ENCODE measurements at regions not wholly inside any gene's neighbourhood (a gene's known extent, or its start where the extent isn't known, plus 50 kb on each side); places are given as distances from the start of the nearest gene placed in this dataset.

DNA sequence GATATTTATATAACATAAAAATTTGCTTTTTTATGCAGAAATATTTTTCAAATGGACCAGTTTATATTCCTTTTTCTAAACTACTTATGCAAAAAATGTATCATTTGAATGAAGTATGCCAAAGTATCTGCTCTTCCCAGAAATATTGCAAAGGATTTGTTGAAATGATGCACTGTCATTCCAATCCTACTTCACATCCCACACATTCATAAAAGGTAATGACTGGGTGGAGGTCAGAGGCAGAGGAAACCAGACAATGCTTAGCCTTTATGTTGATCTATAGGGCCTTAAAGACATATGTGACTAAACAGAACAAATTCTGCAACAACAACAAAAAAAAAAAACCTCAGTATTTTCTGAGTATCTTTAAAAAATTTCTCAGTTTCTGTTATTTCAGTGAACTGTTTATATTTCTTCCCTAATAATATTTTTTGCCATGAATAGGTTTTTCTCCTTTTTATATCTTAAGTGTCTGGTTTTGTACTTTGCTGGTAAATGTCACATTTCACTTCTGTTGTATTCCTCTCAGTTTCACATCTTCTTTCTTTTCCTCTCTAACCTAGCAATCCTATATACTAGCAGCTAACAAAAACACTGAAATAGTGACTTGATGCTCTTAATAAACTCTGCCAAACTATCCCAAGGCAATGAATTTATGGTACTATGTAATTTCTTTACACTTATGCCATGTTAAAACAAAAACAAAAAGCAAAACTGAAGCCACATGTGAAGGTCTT, 374.1 kb downstream of the BCKDHB start:
- CTCF ChIA-PET = no interaction called here

DNA sequence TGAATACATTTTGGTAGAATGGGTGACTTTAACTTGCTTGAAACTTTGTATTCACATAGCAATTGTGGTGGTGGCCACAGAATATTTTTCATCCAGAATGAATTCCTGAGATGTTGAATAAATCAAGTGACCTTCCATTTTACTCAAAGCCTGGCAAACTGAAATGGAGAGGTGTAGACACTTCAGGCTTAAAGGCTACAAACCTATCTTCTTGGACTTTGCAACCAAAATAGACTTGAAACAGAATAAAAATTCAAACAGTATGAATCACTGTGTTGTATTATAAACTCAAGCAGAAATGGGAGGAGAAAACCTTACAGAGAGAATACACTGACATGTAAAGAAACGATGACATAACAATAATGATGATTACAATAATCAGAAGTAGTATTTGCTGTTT, 371.6 kb downstream of the BCKDHB start:
- H3K4me3 ChIP-seq (ENCODE audit: low read depth, low read length, poor library complexity, severe bottlenecking) = no peak overlapping the region
- no peak for DNase-seq (ENCODE audit: low spot score)
- ChIA-PET POLR2A (ENCODE audit: low non-redundant PET) (interaction anchor here (0.7 kb wide), 1 partner anchor 8 kb away, joined by 3 read pairs; no protein-coding TSS in a partner anchor), CTCF (no interaction called here)
- H3K4me1 ChIP-seq (ENCODE audit: insufficient read depth, low read length, poor library complexity, severe bottlenecking) = no peaks in the 10 kb centered on the region
- no TSS peak for BruUV-seq (replicated peaks)
- no peaks in the 10 kb centered on the region for H3K36me3 ChIP-seq (ENCODE audit: insufficient read depth, low read length, poor library complexity, severe bottlenecking)
- no peak for TF ChIP-seq EZH2 (IDR thresholded peaks at IDR 0.05; ENCODE audit: borderline replicate concordance, low read depth, low read length, poor library complexity, severe bottlenecking)
- TF ChIP-seq, protein P1, sequence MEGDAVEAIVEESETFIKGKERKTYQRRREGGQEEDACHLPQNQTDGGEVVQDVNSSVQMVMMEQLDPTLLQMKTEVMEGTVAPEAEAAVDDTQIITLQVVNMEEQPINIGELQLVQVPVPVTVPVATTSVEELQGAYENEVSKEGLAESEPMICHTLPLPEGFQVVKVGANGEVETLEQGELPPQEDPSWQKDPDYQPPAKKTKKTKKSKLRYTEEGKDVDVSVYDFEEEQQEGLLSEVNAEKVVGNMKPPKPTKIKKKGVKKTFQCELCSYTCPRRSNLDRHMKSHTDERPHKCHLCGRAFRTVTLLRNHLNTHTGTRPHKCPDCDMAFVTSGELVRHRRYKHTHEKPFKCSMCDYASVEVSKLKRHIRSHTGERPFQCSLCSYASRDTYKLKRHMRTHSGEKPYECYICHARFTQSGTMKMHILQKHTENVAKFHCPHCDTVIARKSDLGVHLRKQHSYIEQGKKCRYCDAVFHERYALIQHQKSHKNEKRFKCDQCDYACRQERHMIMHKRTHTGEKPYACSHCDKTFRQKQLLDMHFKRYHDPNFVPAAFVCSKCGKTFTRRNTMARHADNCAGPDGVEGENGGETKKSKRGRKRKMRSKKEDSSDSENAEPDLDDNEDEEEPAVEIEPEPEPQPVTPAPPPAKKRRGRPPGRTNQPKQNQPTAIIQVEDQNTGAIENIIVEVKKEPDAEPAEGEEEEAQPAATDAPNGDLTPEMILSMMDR (conservative IDR thresholded peaks at IDR 0.05; ENCODE audit: low read depth, low read length) = no peak
- no peak overlapping the region for H3K27ac ChIP-seq (ENCODE audit: low read depth, low read length, poor library complexity, severe bottlenecking)
- no peaks in the 10 kb centered on the region for H3K9me3 ChIP-seq (ENCODE audit: low read depth, low read length, poor library complexity, severe bottlenecking)
- intact Hi-C loops (cut with micrococcal nuclease; ENCODE audit: unreplicated experiment) = no loop called here
- no peaks in the 10 kb centered on the region for H3K27me3 ChIP-seq (replicated peaks; ENCODE audit: insufficient read depth, low read depth, low read length, poor library complexity)

More for the DNA sequence above, 374.1 kb downstream of the BCKDHB start:
- Histone ChIP-seq H3K36me3 (ENCODE audit: insufficient read depth, low read length, poor library complexity, severe bottlenecking) (no peaks in the 10 kb centered on the region), H3K27me3 (replicated peaks; ENCODE audit: insufficient read depth, low read depth, low read length, poor library complexity) (no peaks in the 10 kb centered on the region), H3K27ac (ENCODE audit: low read depth, low read length, poor library complexity, severe bottlenecking) (no peak overlapping the region), H3K9me3 (ENCODE audit: low read depth, low read length, poor library complexity, severe bottlenecking) (no peaks in the 10 kb centered on the region), H3K4me3 (ENCODE audit: low read depth, low read length, poor library complexity, severe bottlenecking) (no peak overlapping the region), H3K4me1 (ENCODE audit: insufficient read depth, low read length, poor library complexity, severe bottlenecking) (no peaks in the 10 kb centered on the region)
- intact Hi-C loops (cut with micrococcal nuclease; ENCODE audit: unreplicated experiment) = no loop called here
- DNase-seq (ENCODE audit: low spot score) = no peak
- POLR2A ChIA-PET (ENCODE audit: low non-redundant PET) = no interaction called here
- BruUV-seq (replicated peaks) = no TSS peak
- TF ChIP-seq, protein P1 (conservative IDR thresholded peaks at IDR 0.05; ENCODE audit: low read depth, low read length) = no peak
- TF ChIP-seq EZH2 (IDR thresholded peaks at IDR 0.05; ENCODE audit: borderline replicate concordance, low read depth, low read length, poor library complexity, severe bottlenecking) = no peak

DNA sequence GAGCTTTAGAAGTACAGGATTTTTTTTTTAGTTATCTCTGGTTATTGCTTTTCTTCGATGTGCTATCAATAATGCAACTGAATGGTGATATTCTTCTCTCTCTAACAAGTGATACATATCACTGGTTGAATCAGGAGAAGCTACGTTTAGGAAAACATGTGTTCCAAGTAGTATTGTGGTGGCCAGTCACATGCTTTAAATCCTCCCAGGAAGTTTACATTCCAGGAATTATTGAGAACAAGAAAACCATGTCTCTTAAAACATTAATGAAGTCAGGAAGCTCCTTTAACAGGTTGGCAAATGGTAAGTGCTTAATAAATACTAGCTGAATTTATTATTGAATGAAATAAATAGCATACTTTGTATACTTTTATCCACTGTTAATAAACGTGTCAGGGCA, 371.1 kb downstream of the BCKDHB start:
- BruUV-seq (replicated peaks) = no TSS peak
- no peaks in the 10 kb centered on the region for H3K4me1 ChIP-seq (ENCODE audit: insufficient read depth, low read length, poor library complexity, severe bottlenecking)
- DNase-seq (ENCODE audit: low spot score) = no peak
- H3K4me3 ChIP-seq (ENCODE audit: low read depth, low read length, poor library complexity, severe bottlenecking) = no peak overlapping the region
- ChIA-PET CTCF (no interaction called here), POLR2A (ENCODE audit: low non-redundant PET) (no interaction called here)
- no peaks in the 10 kb centered on the region for H3K36me3 ChIP-seq (ENCODE audit: insufficient read depth, low read length, poor library complexity, severe bottlenecking)
- H3K9me3 ChIP-seq (ENCODE audit: low read depth, low read length, poor library complexity, severe bottlenecking) = no peaks in the 10 kb centered on the region
- no peak overlapping the region for H3K27ac ChIP-seq (ENCODE audit: low read depth, low read length, poor library complexity, severe bottlenecking)
- TF ChIP-seq, protein P1 (conservative IDR thresholded peaks at IDR 0.05; ENCODE audit: low read depth, low read length) = no peak
- no peak for TF ChIP-seq EZH2 (IDR thresholded peaks at IDR 0.05; ENCODE audit: borderline replicate concordance, low read depth, low read length, poor library complexity, severe bottlenecking)
- H3K27me3 ChIP-seq (replicated peaks; ENCODE audit: insufficient read depth, low read depth, low read length, poor library complexity) = no peaks in the 10 kb centered on the region
- intact Hi-C loops (cut with micrococcal nuclease; ENCODE audit: unreplicated experiment) = no loop called here
